ENCODE measurements at regions not wholly inside any gene's neighbourhood (a gene's known extent, or its start where the extent isn't known, plus 50 kb on each side); places are given as distances from the start of the nearest gene placed in this dataset.

- WGBS, 10 experiments: 21 to 100% (median 83%) methylated on average over 2 to 4 of the region's 14 CpGs; no CpG with 5 or more reads in 5 of the 10 experiments
- peak in 4 of 8 experiments; percentile 17 to 68 (median 38) for ATAC-seq (replicated peaks in 6 of 8)
- Histone ChIP-seq H3K4me1 (replicated peaks in 1 of 2) (peaks cover 0 to 4% of the 10 kb centered on the region in 2 donors), H3K27ac (no peak overlapping the region), H3K4me3 (no peak overlapping the region)
- in situ Hi-C loops (cut with MboI; ENCODE audit: low pct_unique_long_range_greater_than_20kb in 2 of 9, low sequenced_read_pairs in 9 of 9, unreplicated experiment in 9 of 9): no loop called here
Observed at GRCh38 chr9:135016037-135016640, 71.3 kb upstream of the OLFM1 start.

DNA sequence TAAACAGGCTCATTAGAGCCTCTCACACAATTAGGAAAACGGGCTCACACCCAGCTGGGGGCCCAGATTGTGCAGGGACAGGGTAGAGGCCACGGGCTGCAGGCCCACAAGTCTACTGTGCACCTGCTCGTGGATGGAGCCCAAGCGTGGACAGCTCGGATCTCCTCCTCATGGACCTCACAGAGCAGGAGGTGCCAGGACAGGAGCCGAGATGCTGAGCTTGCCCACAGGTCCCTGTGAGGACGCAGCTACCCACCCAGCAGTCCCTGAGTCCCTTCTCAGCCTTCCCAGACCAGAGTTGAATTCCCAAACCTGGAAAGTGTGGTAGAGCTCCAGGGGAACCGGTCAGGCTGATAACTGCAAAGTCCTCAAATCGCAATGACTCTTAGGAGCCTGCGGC is 70.6 kb upstream of the OLFM1 start:
- in situ Hi-C loops (cut with MboI; ENCODE audit: low pct_unique_long_range_greater_than_20kb in 2 of 9, low sequenced_read_pairs in 9 of 9, unreplicated experiment in 9 of 9): no loop called here
- no peak for ATAC-seq (replicated peaks in 6 of 8)
- no peak overlapping the region for H3K27ac ChIP-seq
- WGBS, 10 experiments: 23 to 82% (median 71%) methylated on average over 1 to 6 of the region's 10 CpGs; no CpG with 5 or more reads in 4 of the 10 experiments
- peaks cover 0 to 10% of the 10 kb centered on the region in 2 donors for H3K4me1 ChIP-seq (replicated peaks in 1 of 2)
- no peak overlapping the region for H3K4me3 ChIP-seq

DNA sequence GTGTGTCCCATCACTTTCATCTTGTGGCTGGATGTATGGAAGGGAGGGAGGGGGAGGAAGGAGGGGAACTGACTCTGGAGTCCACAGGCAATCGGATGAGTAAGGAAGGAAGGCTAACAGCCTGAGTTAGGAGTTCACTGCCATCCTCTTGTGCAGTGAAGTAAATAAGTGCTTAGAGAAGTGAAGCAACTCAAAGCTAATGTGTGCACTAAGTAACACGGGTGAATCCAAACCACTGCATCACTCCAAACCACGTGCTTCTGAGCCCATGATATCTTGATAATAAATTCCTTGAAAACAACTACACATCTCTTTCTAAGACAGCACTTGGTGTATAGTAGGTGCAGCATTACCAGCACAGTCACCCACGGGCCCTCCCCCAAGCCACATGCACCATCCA is 69.6 kb upstream of the OLFM1 start:
- 47 to 77% methylated on average over 3 of the region's 4 CpGs; no CpG with 5 or more reads in 8 of the 10 experiments for WGBS, 10 experiments
- in situ Hi-C loops (cut with MboI; ENCODE audit: low pct_unique_long_range_greater_than_20kb in 2 of 9, low sequenced_read_pairs in 9 of 9, unreplicated experiment in 9 of 9): no loop called here

DNA sequence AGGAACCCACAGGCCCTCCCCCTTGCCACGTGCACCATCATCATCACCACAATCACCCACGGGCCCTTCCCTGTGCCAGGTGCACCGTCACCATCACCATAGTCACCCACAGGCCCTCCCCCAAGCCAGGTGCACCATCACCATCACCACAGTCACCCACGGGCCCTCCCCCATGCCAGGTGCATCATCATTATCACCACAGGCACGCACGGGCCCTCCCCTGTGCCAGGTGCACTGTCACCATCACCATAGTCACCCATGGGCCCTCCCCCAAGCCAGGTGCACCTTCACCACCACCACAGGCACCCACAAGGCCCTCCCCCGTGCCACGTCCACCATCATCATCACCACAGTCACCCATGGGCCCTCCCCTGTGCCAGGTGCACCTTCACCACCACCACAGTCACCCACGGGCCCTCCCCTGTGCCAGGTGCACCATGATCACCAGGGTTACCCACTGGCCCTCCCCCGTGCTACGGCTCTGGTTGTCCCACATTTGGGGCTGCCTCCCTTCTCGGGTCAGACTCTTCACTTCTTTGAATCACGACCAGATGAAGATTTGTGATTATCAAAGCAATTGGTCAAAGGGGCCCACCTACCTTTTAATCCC is 69.1 kb upstream of the OLFM1 start:
- no peak for ATAC-seq (replicated peaks in 6 of 8)

More for the DNA sequence above, 69.6 kb upstream of the OLFM1 start:
- ATAC-seq (replicated peaks in 6 of 8): peak in 2 of 8 experiments; percentile 18 to 91
- Histone ChIP-seq H3K27ac (no peak overlapping the region), H3K4me3 (no peak overlapping the region), H3K4me1 (replicated peaks in 1 of 2) (peaks cover 2 to 10% of the 10 kb centered on the region in 2 donors)

GRCh38 chr9:135019224-135019623 is 68.2 kb upstream of the OLFM1 start:
- H3K4me3 ChIP-seq: no peak overlapping the region
- in situ Hi-C loops (cut with MboI; ENCODE audit: low pct_unique_long_range_greater_than_20kb in 2 of 9, low sequenced_read_pairs in 9 of 9, unreplicated experiment in 9 of 9): no loop called here
- 50 to 60% methylated on average over 3 of the region's 5 CpGs; no CpG with 5 or more reads in 8 of the 10 experiments for WGBS, 10 experiments
- H3K27ac ChIP-seq: no peak overlapping the region
- no peak for ATAC-seq (replicated peaks in 6 of 8)
- H3K4me1 ChIP-seq (replicated peaks in 1 of 2): peaks cover 15 to 22% of the 10 kb centered on the region in 2 donors

More for the DNA sequence above, 69.1 kb upstream of the OLFM1 start:
- 40 to 100% (median 53%) methylated on average over 1 to 2 of the region's 13 CpGs; no CpG with 5 or more reads in 6 of the 10 experiments for WGBS, 10 experiments
- no peak overlapping the region for H3K27ac ChIP-seq
- no peak overlapping the region for H3K4me3 ChIP-seq
- in situ Hi-C loops (cut with MboI; ENCODE audit: low pct_unique_long_range_greater_than_20kb in 2 of 9, low sequenced_read_pairs in 9 of 9, unreplicated experiment in 9 of 9): no loop called here
- peaks cover 7 to 15% of the 10 kb centered on the region in 2 donors for H3K4me1 ChIP-seq (replicated peaks in 1 of 2)

- in situ Hi-C loops (cut with MboI; ENCODE audit: low pct_unique_long_range_greater_than_20kb in 2 of 9, low sequenced_read_pairs in 9 of 9, unreplicated experiment in 9 of 9): no loop called here
- Histone ChIP-seq H3K4me1 (replicated peaks in 1 of 2) (peaks cover 16 to 22% of the 10 kb centered on the region in 2 donors), H3K27ac (no peak overlapping the region), H3K4me3 (no peak overlapping the region)
- 60 to 100% (median 83%) methylated on average over 1 to 5 of the region's 24 CpGs; no CpG with 5 or more reads in 4 of the 10 experiments for WGBS, 10 experiments
- ATAC-seq (replicated peaks in 6 of 8): no peak
Observed at GRCh38 chr9:135020481-135021392, 66.7 kb upstream of the OLFM1 start.

DNA sequence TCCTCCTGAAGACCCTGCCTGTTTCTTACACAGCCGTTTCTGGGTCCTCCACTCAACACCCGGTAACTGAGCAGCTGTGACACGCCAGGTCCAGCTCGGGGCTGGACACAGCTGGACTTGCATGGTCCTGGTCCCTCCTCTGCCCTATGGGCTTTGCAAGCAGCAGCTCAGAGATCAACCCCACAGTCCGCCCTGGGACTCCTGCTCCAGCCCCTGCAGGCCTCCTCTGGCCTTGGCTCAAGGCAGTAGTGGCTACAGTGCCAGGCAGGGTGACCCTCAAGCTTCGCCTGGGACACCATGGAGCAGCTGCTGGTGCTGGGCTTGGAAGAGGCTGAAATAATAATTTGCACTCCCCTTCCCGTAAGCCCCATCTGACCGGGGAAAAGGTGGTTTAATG is 66.1 kb upstream of the OLFM1 start:
- WGBS, 10 experiments: 0 to 100% (median 75%) methylated on average over 1 to 4 of the region's 8 CpGs; no CpG with 5 or more reads in 4 of the 10 experiments
- Histone ChIP-seq H3K4me3 (no peak overlapping the region), H3K27ac (no peak overlapping the region), H3K4me1 (replicated peaks in 1 of 2) (peaks cover 16 to 20% of the 10 kb centered on the region in 2 donors)
- no peak for ATAC-seq (replicated peaks in 6 of 8)
- in situ Hi-C loops (cut with MboI; ENCODE audit: low pct_unique_long_range_greater_than_20kb in 2 of 9, low sequenced_read_pairs in 9 of 9, unreplicated experiment in 9 of 9): no loop called here

GRCh38 chr9:135022191-135022870 is 65.1 kb upstream of the OLFM1 start:
- no peak for ATAC-seq (replicated peaks in 6 of 8)
- in situ Hi-C loops (cut with MboI; ENCODE audit: low pct_unique_long_range_greater_than_20kb in 2 of 9, low sequenced_read_pairs in 9 of 9, unreplicated experiment in 9 of 9): no loop called here
- Histone ChIP-seq H3K4me3 (no peak overlapping the region), H3K4me1 (replicated peaks in 1 of 2) (peaks cover 16 to 17% of the 10 kb centered on the region in 2 donors), H3K27ac (no peak overlapping the region)
- 40 to 100% (median 80%) methylated on average over 1 to 8 of the region's 18 CpGs; no CpG with 5 or more reads in 3 of the 10 experiments for WGBS, 10 experiments

DNA sequence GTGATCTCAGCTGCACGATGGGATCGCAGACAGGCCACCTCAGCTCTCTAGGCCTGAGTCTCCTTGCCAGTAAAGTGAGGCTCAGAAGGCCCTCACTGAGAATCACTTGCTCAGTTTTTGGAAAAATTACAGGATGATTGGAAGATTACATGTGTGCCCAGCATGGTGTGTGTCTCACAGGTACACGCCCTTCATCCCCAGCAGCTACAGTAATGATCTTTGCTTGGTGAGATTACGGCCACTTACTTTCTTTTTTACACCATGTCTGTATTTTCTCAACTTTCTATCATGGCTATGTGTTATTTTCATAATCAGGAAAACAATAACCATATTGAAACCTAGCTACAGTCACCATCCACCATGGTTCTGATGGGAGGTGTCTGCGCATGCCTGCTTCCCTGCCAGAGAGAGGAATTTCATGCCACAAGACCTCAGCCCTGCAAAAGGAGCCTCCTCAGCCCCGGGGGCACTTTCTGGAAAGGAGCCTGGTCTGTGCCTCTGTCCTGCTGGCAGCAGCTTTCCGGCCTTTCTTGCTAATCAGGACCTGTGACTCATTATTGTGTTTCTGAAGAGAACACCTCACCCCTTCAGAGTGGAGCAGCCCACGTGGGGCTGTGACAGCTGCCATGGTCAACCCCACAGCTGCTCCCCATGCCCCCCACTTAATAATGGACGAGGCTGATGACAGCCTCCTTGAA is 64.2 kb upstream of the OLFM1 start:
- Histone ChIP-seq H3K27ac (peak overlapping the region in 1 of 2 donors; percentile 53), H3K4me3 (no peak overlapping the region), H3K4me1 (replicated peaks in 1 of 2) (peaks cover 16 to 17% of the 10 kb centered on the region in 2 donors)
- ATAC-seq (replicated peaks in 6 of 8): peak; percentile 93 to 97 (median 96)
- in situ Hi-C loops (cut with MboI; ENCODE audit: low pct_unique_long_range_greater_than_20kb in 2 of 9, low sequenced_read_pairs in 9 of 9, unreplicated experiment in 9 of 9): no loop called here
- 23 to 75% (median 56%) methylated on average over 2 to 6 of the region's 9 CpGs; no CpG with 5 or more reads in 4 of the 10 experiments for WGBS, 10 experiments

GRCh38 chr9:135023786-135024405 is 63.6 kb upstream of the OLFM1 start:
- in situ Hi-C loops (cut with MboI; ENCODE audit: low pct_unique_long_range_greater_than_20kb in 2 of 9, low sequenced_read_pairs in 9 of 9, unreplicated experiment in 9 of 9): no loop called here
- WGBS, 10 experiments: 20 to 100% (median 61%) methylated on average over 1 to 10 of the region's 15 CpGs; no CpG with 5 or more reads in 3 of the 10 experiments
- peak in 4 of 8 experiments; percentile 70 to 77 (median 72) for ATAC-seq (replicated peaks in 6 of 8)
- H3K4me1 ChIP-seq (replicated peaks in 1 of 2): peaks cover 16 to 17% of the 10 kb centered on the region in 2 donors
- no peak overlapping the region for H3K4me3 ChIP-seq
- peak overlapping the region in 1 of 2 donors; percentile 53 for H3K27ac ChIP-seq

GRCh38 chr9:135029463-135029862 is 58.0 kb upstream of the OLFM1 start:
- WGBS, 10 experiments: 34 to 90% (median 61%) methylated on average over 2 to 9 of the region's 13 CpGs; no CpG with 5 or more reads in 6 of the 10 experiments
- ATAC-seq (replicated peaks in 6 of 8): peak in 5 of 8 experiments; percentile 20 to 60 (median 27)

More at GRCh38 chr9:135029463-135029862, 58.0 kb upstream of the OLFM1 start:
- H3K27ac ChIP-seq: no peak overlapping the region
- in situ Hi-C loops (cut with MboI; ENCODE audit: low pct_unique_long_range_greater_than_20kb in 2 of 9, low sequenced_read_pairs in 9 of 9, unreplicated experiment in 9 of 9): no loop called here
- H3K4me1 ChIP-seq (replicated peaks in 1 of 2): peaks cover 17 to 20% of the 10 kb centered on the region in 2 donors
- no peak overlapping the region for H3K4me3 ChIP-seq

All from motor neuron (in vitro differentiated cells).